Dermis blood vessel endothelial cell (primary cell): ENCODE measurements at regions not wholly inside any gene's neighbourhood (a gene's known extent, or its start where the extent isn't known, plus 50 kb on each side); places are given as distances from the start of the nearest gene placed in this dataset.
"Not testable (repeated sequence)": the region's sequence is repeated elsewhere in the genome, so short reads cannot be mapped to it uniquely, and the experiment has no call there.

Experiments
- DNase-seq: peaks from one replicate; pipeline ENCODE4 v3.0.0; 2010

DNA sequence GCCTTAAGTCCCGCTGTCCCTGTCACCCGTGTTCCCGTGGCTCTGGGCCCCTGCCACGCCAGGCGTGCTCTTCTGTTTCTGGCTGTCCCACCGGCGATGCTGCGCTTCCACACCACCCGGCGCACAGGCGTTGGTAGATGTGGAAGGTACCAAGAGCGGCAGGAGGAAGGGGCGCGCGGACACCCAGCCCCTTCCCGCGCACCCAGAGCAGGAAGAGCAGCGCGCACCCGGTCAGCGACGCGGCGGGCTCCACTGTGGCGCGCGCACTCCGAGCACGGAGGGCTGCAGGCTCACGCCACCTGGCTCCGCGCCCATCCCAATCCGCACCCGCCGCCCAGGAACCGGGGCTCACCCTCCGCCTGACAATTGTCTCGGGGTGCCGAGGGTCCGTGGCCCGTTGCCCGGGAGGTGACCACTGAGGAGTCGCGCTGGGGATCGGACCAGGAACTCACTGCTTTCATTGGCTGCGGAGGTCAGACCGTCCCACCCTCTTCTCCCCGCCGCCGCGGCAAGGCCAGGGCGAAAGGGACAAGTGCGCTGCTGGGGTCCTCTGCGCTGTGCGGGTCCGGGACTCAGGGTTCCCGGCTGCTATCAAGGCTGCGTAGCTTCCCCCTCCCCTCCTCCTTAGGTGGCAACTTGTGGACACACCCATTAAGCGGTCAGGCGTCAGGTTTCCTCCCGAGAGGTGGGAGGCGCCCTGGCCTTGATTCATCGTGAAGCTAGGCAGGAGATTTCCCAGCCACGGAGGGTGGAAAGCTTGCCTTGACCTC lies 121.6 kb upstream of the ZNF92 start:
- peak; percentile 52 for DNase-seq

DNA sequence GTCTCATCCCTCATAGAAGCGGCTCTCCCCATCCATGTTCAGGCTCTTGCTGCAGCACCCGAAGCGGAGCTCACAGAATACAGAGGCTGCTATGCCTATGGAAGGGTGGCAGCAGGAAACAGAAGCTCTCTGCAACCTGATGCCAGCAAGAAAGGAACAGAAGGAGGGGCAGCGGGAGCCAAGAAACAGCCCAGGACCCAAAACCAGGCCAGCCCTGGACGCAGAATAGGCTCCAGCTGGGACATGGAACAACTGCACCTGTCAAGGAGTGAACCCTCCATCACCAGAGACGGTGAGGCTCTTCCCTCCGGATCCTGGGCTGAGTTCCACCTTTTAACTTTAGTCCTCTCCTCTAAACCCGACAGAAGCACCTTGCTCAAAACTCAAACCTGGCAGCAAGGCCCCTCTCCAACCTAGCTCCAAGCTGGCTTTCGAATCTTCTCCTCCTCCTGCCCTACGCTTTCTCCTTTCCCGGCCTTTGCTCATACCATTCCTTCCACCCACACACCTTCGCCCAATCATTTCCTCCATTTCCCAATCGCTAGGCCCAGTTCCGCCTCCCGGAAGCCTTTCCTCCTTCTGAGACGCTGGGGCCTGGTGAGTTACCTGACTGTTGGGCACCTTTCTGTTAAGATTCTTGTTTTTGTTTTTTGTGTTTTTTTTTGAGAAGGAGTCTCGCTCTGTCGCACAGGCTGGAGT lies 122.8 kb upstream of the ZNF92 start:
- no peak for DNase-seq

DNA sequence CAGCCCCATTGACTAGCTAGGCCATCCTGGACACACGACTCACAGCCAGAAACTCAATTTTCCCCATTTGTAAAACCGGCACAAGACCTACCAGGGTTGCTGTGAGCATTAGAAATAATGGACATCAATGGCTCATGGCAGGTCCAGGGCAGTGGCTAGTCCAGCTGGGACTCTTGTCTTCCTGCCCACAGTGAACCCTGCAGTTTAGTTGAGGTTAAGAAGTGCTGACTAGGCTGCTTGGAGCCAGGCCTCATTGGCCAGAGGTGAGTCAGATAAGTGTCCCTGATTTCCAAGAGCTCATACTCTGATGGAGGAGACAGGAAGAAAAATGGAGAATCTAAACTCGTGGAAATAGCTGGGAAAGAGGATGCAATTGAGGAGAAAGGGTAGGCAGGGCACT lies 123.4 kb upstream of the ZNF92 start:
- DNase-seq = no peak

DNA sequence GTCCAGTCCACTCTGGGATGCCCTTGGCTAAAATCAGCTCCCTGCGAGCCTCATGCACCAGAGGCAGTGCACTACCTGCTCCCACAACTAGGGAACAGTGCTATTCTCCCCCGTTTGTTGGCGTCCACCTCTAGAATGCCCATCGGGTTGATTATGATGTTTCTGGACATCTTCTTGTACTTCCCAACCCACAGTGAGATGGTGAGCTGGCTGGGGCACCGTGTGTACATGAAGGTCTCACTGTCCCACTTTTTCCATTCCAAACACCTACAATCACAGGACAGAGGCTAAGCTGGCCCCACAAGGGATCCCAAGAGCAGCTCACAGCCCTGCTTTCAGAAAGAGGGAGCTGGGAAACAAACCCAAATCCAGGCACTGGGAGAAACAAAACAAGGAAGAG lies 126.2 kb upstream of the ZNF92 start:
- DNase-seq = no peak

DNA sequence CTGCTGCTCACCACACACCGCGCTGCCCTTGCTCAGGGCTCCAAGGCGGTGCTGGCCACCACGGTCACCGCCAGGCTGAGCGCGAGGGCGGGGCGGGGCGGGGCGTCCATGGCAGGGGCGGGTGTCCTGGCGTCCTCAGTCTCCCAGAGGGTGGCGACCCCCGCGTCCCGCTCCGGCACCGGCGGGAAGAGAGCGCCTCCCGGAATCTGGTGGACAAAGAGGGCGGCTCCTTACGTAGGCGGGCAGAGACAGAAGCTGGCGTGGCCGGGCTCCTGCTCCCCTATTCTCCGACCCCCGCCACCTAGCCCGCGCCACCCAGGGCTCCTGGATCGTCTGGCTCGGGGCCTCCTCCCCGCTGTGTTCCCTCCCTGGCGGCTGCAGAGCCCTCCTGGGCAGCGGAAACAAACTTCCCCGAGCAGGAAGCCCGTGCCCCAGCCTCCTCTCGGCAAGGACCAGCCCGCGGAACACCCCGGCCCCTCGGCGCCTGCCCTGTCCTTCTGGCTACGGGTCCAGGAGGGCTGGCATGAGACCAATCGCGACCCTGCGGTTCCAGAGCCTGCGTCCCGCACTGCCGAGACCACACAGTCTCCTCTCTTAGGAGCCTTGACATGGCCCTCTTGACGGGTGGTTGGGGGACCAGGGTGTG lies 133.8 kb upstream of the ZNF92 start:
- peak; percentile 42 for DNase-seq

DNA sequence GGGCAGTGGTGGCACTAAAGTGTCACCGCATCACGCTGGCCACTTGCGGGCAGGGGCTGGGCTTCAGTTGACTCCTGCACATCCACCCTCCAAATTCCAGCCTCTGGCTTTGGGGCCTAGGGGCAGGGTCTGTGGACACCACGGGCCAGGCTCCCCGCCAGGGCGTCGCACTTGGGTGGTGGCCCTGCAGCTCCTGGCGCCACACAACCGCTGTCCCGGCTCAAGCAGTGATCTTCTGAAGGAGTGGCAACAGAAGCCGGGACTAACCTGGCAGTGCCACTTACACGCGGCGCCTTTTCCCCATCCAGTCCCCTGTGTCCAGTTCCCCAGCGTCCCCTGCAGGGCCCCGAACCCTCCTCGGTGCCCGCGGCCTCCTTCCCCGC lies 134.3 kb upstream of the ZNF92 start:
- DNase-seq = no peak

DNA sequence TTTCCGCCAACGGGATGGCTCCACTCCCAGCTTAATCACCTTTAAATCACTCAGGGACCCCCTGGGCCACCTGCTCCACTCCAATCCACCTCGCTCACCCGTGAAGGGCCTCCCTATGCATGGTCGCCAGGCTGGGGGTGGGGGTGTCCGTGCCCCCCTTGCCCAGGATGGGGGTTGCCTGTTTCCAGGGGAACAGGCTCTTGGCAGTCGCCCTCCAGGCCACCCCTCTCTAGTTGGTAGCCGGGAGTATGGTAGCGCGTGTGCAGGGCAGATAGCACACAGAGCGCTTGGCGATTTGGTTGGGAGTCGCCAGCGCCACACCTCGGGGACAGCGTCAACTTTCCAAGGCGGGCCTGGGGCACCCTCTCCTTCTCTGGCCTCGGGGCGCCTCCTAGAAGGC lies 134.9 kb upstream of the ZNF92 start:
- no peak for DNase-seq

DNA sequence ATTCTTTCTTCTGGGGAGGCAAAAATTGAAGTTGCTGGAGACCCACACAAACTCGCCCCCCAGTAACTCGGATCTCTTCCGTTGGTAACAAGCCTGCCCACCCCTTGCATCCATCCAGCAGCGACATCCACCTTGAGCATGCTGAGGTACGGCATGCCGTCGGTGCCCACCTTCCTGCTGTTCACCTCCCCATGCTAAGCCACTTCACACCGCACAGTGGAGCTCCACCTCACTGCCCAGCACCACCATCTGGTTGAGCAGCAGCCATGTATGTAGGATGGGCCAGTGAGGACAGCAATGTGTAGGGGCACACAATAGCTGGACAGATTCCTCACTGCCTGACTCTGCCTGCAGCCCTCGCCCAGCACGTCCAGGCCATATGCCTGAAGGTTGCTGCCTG lies 138.1 kb upstream of the ZNF92 start:
- DNase-seq = no peak

DNA sequence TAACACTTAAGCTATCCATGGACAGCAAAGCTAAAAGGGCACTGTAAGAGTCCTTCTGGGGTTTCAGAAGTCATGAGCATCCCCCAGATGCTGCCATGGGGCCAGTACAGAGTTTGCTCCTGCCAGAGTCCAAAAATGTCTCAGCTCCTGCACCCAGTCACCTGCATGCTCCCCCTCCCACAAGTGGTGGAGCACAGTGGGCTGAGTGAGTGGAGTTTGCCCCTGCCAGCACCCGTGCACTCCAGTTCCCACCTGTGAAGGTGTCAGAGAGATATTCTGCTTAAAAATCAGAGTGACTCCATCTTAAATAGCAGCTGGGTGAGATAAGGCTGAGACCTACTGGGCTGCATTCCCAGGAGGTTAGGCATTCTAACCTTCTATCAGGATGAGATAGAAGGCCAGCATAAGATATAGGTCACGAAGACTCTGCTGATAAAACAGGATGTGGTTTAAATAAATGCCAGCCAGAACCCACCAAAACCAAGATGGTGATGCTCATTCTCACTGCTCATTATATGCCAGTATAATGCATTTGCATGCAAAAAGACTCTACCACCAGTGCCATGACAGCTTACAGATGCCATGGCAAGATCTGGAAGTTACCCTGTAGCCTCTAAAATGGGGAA lies 140.1 kb upstream of the ZNF92 start:
- no peak for DNase-seq

DNA sequence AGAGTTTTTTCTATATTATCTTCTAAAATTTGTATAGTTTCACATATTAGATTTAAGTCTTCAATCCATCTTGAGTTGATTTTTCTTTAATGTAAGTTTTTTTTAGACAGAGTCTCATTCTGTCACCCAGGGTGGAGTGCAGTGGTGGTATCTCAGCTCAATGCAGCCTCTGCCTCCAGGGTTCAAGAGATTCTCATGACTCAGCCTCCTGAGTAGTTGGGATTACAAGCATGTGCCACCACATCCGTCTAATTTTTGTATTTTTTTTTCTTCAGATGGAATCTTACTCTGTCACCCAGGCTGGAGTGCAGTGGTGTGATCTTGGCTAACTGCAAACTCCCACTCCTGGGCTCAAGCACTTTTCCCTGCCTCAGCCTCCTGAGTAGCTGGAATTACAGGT lies 143.4 kb upstream of the ZNF92 start:
- no peak for DNase-seq

DNA sequence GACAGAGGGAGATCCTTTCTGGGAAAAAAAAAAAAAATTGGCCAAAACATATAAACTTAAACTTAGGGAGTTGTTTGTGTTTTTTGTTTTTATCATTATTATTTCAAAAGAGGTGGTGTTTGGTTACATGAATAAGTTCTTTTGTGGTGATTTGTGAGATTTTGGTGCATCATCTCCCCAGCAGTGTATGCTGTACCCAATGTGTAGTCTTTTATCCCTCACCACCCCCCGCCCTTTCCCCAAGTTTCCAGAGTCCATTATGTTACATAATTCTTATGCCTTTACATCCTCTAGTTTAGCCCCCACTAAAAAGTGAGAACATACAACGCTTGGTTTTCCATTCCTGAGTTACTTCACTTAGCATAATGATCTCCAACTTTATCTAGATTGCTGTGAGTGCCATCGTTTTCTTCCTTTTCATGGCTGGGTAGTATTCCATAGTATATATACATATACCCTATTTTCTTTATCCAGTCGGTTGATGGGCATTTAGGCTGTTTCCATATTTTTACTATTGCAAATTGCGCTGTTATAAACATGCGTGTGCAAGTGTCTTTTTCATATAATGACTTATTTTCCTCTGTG lies 148.1 kb upstream of the ZNF92 start:
- no peak for DNase-seq

DNA sequence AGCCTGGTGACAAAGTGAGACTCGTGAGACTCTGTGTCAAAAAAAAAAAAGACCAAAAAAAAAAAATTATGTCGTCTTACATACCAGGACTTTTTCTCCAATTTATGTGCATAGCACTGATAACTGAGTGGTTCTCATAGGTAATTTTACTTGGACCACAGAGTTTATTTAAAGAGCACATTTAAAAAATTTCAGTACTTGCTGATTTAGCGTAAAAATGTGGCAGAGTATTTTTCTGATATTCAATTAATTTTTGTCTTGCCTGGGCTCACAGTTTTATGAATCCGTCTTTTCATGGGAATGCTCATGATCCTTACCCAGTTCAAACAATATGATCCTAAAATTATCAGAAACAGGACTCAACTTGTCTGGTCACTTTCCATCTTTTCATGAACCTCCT lies 151.0 kb upstream of the ZNF92 start:
- no peak for DNase-seq

DNA sequence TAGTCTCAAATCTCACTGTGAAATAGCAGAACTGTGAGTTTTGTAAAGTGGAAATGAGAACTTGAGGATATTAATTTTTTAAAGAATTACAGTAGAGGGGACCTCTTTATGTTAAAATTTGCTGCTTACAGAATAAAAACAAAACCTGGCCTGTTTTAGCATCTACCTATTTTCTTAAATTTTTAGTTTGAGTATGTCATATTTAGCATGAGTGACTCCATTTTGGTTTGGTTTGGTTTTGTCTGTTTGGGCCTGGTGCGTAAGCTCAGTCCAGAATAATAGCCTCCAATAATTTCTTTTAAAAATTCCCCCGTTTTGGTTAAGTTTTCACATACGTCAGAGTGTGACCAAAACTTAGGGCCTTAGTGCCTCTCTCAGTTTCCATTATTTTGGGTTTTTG lies 152.0 kb upstream of the ZNF92 start:
- no peak for DNase-seq

DNA sequence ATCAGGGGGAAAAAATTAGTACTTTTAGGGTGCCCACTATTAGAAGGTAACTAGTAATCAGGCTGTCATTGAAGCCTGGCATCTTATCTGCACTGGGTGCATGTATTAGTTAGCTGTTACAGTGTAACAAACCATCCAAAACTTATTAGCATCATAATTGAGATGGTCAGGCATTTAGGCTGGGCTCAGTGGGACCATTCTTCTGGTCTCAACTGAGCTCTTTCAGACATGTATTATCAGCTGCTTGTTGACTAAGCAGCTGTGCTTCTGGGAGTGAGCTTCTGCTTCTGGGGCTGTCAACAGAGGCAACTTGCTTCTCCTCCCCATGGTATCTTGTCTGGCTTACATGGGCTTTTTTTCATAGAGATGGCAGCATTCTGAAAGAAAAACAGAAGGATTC lies 154.0 kb upstream of the ZNF92 start:
- DNase-seq = no peak

DNA sequence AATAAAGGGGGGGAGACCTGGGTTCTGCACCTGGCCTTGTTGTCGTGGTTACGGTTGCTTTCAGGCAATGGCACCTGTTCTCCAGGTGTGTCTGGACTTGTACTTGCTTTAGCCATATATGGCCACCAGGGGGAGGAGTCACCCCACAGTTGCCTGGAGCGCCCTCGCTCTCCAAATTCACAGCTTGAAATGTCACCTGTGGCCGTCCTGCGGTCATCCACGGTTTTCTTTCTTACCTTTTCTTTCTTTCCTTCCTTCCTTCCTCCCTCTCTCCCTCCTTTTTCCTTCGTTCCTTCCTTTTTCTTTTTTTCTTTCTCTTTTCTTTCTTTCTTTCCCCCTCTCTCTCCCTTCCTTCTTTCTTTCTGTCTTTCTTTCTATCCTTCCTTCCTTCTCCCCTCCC lies 157.2 kb upstream of the ZNF92 start:
- DNase-seq = peak; percentile 74

DNA sequence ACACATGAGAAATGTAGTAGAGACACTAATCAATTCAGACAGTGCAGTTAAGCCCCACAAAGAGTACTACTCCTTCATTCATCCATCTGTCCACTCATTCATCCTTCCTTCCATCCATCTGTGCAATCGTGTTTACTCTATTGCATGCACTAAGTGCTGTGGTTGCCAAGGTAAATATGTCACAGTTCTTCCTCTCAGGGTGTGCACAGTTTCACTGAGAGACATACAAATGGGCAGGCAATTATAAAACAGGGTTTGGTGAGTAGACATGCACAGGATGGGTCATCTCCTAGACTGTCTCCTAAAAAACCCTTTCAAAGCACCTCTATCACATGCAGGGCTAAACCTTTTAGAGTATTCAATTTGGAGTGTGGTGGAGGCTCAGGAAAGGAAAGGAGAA lies 160.4 kb upstream of the ZNF92 start:
- peak; percentile 35 for DNase-seq

DNA sequence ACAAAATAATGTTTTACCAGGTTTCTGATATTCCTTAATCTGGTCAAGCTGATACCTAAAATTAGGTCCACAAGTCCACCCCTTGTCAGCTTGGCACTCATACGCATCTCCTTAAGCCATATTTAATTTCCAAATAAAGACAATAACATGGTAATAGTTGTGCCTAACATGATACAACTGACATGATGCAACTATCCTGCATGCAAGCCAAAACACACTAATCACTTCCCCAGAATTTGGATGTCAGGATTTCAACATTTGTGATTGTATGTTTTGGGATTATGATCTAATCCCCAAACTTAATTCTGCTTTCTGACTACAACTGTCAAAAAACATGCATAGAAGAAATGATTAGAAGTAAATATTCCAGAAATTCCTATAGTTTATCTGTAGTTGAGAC lies 174.4 kb upstream of the ZNF92 start:
- DNase-seq = not testable (repeated sequence)

DNA sequence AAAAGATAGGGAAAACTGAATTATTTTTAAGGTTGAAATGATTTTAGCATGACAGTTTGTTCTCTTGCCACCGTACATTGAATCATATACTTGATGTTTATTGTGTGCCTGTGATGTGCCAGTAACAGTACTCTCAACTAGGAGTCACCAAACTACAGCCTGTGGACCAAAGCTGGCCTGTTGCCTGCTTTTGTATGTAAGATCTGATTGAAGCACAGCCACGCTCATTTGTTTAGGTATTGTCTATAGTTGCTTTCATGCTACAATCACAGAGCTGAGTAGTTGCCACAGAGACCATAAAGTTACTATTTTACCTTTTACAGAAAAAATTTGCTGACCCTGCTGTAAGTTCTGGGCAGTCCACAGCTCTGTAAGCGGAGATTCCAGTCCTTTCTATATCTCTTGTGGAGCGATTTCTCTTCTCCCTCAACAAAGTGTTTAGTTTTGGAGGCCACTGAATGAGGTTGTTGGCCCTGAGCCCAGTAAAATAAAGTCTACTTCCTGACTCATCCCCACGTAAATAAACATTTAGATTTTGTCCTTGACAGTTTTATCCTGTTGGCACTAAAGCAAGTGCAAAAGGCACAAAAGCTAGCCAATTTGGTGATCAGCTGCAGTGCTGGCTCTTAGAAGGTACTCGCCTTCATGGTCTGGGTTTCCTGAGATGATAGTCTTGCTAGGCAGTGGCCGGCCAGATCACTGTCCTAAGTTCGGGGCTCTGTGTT lies 180.2 kb upstream of the ZNF92 start:
- peak; percentile 56 for DNase-seq

DNA sequence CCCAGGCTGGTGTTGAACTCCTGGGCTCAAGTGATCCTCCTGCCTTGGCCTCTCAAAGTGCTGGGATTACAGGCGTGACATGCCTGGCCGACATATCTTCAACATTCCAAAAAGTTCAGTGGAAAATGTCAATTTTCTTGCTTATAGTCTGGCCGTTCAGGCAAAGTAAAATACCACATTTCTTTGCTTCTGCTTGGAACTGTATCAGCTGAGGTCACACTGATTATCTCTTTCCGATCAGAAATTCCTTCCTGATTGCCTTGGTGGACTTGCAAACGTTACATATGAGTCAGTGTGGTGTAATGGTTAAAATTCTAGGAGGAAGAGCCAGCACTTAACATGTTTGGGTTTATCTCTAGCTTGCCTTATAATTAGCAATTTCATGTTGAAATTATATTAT lies 170.6 kb upstream of the ERV3-1 start:
- DNase-seq = peak; percentile 70

DNA sequence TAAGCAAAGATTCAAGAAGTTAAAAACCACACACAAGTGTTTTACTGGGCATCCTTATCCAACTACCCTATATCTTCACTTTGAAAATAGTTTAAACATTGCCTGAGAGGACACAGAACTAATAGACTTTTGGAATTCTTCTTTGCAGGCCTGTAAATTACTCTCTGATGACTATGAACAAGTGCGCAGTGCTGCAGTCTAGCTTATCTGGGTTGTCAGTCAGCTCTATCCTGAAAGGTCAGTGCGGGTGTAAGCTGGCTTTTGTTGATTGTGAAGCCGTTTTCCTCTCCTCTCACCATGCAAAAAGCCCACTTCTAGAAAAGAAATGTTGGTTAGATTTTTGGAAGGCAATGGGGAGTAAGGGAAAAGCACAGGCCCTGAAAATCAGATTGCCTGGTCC lies 143.6 kb upstream of the ERV3-1 start:
- DNase-seq = not testable (repeated sequence)

DNA sequence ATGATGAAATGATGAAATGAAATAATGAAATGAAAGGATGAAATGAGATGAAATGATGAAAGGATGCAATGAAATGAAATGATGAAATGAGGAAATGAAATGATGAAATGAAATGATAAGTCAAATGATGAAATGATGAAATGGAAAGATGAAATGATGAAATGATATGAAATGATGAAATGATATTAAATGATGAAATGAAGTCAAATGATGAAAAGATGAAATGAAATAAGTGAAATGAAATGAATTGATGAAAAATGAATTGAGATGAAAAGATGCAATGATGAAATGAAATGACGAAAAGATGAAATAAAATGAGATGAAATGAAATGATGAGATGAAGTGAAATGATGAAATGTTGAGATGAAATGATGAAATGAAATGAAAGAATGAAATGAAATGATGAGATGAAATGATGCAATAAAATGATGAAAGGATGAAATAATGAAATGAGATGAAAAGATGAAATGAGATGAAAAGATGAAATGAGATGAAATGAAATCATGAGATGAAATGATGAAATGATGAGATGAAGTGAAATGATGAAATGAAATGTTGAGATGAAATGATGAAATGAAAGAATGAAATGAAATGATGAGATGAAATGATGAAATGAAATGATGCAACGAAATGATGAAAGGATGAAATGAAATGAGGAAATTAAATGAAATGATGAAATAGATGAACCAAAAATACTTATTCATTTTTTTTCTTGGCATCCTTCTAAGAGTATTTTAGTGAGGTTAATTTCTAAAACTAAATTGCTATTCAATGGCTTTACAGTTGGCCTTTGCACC lies 139.8 kb upstream of the ERV3-1 start:
- not testable (repeated sequence) for DNase-seq

DNA sequence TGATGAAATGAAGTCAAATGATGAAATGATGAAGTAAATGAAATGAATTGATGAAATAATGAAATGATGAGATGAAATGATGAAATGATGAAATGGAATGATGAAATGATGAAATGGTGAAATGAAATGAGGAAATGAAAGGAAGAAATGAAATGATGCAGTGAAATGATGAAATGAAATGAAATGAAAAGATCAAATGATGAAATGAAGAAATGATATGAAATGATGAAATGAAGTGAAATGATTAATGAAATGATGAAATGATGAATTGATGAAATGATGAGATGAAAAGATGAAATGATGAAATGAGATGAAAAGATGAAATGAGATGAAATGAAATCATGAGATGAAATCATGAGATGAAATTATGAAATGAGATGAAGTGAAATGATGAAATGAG lies 139.2 kb upstream of the ERV3-1 start:
- DNase-seq = not testable (repeated sequence)
